ENCODE measurements at regions not wholly inside any gene's neighbourhood (a gene's known extent, or its start where the extent isn't known, plus 50 kb on each side); places are given as distances from the start of the nearest gene placed in this dataset.
"Not testable (repeated sequence)": the region's sequence is repeated elsewhere in the genome, so short reads cannot be mapped to it uniquely, and the experiment has no call there.

DNA sequence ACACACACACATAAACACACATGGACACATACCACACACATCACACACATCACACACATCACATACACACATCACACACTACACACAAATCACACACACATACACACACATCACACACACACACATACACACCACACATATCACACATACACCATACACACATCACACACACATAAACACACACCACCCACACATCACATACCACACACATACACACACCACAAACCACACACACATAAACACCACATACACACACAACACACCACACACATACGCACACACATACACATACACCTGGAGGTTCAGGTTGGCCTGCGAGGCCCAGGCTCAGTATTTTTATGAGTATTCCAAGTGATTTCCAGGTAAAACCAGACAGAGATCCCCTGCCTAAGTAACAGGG lies 279.5 kb downstream of the FOXL1 start:
- TF ChIP-seq, protein P1, sequence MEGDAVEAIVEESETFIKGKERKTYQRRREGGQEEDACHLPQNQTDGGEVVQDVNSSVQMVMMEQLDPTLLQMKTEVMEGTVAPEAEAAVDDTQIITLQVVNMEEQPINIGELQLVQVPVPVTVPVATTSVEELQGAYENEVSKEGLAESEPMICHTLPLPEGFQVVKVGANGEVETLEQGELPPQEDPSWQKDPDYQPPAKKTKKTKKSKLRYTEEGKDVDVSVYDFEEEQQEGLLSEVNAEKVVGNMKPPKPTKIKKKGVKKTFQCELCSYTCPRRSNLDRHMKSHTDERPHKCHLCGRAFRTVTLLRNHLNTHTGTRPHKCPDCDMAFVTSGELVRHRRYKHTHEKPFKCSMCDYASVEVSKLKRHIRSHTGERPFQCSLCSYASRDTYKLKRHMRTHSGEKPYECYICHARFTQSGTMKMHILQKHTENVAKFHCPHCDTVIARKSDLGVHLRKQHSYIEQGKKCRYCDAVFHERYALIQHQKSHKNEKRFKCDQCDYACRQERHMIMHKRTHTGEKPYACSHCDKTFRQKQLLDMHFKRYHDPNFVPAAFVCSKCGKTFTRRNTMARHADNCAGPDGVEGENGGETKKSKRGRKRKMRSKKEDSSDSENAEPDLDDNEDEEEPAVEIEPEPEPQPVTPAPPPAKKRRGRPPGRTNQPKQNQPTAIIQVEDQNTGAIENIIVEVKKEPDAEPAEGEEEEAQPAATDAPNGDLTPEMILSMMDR (IDR thresholded peaks at IDR 0.05; ENCODE audit: unreplicated experiment) = no peak
- Mint-ChIP-seq H3K36me3 (no peaks in the 10 kb centered on the region), H3K4me1 (peaks cover 9% of the 10 kb centered on the region), H3K4me3 (no peak overlapping the region), H3K27me3 (ENCODE audit: low read depth) (no peaks in the 10 kb centered on the region), H3K9me3 (no peaks in the 10 kb centered on the region), H3K27ac (no peak overlapping the region)
- DNase-seq (ENCODE audit: low spot score in 2 of 2, unreplicated experiment in 2 of 2) = no peak

DNA sequence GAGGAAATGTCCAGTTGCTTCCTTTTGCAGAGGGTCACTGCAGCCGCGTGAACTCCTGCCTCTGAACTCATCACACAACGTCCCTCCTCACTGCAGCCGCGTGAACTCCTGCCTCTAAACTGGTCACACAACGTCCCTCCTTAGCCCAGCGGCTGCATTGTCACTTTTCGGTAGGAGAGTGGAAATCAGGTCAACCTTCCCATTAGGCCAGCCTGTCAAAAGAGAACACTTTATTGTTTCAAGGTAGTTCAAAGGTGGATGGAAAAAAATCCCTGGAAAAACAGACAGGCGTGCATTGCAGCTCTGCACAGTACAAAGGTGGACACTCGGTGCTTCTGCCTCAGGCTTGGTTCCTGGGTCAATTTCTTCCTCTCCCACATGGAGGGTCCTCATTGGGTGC lies 280.2 kb downstream of the FOXL1 start:
- H3K4me3 Mint-ChIP-seq = no peak overlapping the region
- no peaks in the 10 kb centered on the region for H3K9me3 Mint-ChIP-seq
- no peak for DNase-seq (ENCODE audit: low spot score in 2 of 2, unreplicated experiment in 2 of 2)
- TF ChIP-seq, protein P1 (IDR thresholded peaks at IDR 0.05; ENCODE audit: unreplicated experiment) = no peak
- H3K4me1 Mint-ChIP-seq = peaks cover 9% of the 10 kb centered on the region
- H3K27ac Mint-ChIP-seq = no peak overlapping the region
- H3K27me3 Mint-ChIP-seq (ENCODE audit: low read depth) = peaks cover 2% of the 10 kb centered on the region
- H3K36me3 Mint-ChIP-seq = no peaks in the 10 kb centered on the region

DNA sequence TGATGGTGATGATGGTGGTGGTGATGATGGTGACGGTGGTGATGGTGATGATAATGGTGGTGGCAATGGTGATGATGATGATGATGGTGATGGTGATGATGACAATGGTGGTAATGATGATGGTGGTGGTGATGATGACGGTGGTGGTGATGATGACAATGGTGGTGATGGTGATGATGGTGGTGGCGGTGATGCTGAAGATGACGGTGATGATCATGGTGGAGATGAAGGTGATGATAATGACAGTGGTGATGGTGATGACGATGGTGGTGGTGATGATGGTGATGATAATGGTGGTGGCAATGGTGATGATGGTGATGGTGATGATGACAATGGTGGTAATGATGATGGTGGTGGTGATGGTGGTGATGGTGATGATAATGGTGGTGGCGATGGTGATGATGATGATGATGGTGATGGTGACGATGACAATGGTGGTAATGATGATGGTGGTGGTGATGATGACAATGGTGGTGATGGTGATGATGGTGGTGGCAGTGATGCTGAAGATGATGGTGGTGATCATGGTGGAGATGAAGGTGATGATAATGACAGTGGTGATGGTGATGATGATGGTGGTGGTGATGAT lies 283.0 kb downstream of the FOXL1 start:
- H3K4me3 Mint-ChIP-seq; H3K4me1 Mint-ChIP-seq; H3K9me3 Mint-ChIP-seq; H3K27ac Mint-ChIP-seq; DNase-seq (ENCODE audit: low spot score in 2 of 2, unreplicated experiment in 2 of 2); H3K36me3 Mint-ChIP-seq; H3K27me3 Mint-ChIP-seq (ENCODE audit: low read depth): not testable (repeated sequence)

DNA sequence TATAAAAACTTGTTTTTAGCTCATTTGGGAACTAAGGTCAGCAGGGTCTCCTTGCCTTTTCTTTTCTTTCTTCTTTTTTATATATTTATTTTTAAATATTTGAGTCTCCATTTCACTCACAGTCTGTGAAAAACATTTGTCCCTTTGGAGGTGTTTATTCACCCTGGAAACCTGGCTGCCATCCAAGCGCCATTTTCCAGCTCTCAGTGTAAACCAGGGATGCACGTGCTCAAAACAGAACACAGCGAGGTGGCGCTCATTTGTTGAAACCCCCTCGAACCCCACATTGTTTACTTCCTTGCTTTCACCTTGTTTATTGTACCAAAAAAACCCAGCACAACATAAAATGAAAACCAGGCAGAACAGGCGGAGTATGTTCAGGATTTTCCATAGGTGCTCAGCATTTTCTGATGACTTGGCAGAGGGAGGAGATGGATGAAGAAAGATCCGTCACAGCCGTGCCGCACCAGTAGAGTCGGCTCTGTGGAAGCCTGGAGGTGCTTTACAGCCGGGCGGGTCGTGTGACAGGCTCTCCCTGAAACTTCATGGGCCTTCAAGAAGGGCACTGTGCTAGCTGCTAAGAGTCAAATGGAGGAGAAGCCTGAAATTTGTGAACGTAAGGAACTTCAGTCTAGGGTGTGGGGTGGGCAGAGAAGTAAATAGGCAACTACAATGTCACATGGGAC lies 284.4 kb downstream of the FOXL1 start:
- DNase-seq (ENCODE audit: low spot score in 2 of 2, unreplicated experiment in 2 of 2) = no peak
- TF ChIP-seq, protein P1 (IDR thresholded peaks at IDR 0.05; ENCODE audit: unreplicated experiment) = no peak
- Mint-ChIP-seq H3K9me3 (peaks cover 3% of the 10 kb centered on the region), H3K4me3 (no peak overlapping the region), H3K27me3 (ENCODE audit: low read depth) (peaks cover 12% of the 10 kb centered on the region), H3K4me1 (peaks cover 7% of the 10 kb centered on the region), H3K27ac (no peak overlapping the region), H3K36me3 (no peaks in the 10 kb centered on the region)

DNA sequence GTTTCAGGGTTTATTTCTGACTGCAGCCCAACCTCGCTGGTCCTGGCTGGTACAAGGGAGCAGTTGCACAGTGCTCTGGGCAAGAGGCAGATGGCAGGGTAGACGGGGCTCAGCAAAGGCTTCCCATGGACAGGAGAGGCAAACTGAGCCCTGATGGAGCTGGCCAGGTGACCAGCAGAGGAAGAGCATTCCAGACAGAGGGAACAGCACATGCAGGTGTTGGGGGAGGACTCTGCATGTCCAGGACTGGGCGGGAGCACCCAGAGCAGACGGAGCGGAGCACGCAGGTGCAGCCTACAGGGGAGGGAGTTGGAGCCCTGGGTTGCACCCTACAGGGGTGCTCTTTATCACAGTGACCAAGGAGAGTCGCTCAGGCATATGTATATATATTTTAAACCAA lies 285.3 kb downstream of the FOXL1 start:
- no peak for DNase-seq (ENCODE audit: low spot score in 2 of 2, unreplicated experiment in 2 of 2)
- TF ChIP-seq, protein P1 (IDR thresholded peaks at IDR 0.05; ENCODE audit: unreplicated experiment) = no peak
- no peaks in the 10 kb centered on the region for H3K36me3 Mint-ChIP-seq
- H3K9me3 Mint-ChIP-seq = peaks cover 3% of the 10 kb centered on the region
- no peak overlapping the region for H3K27ac Mint-ChIP-seq
- H3K27me3 Mint-ChIP-seq (ENCODE audit: low read depth) = peaks cover 16% of the 10 kb centered on the region
- peaks cover 8% of the 10 kb centered on the region for H3K4me1 Mint-ChIP-seq
- no peak overlapping the region for H3K4me3 Mint-ChIP-seq

DNA sequence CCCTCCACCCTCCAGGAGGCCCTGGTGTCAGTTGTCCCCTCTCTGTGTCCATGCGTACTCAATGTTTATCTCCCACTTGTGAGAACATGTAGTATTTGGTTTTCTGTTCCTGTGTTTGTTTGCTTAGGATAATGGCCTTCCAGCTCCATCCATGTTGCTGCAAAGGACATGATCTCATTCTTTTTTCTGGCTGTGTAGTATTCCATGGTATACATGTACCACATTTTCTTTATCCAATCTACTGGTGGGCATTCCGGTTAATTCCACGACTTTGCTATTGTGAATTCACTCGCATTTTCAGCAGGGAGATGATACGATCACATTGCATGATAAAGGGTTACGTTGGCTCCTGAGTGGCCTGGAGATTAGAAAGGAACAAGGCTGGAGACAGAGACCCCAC lies 286.2 kb downstream of the FOXL1 start:
- peaks cover 3% of the 10 kb centered on the region for H3K9me3 Mint-ChIP-seq
- no peak overlapping the region for H3K4me3 Mint-ChIP-seq
- H3K27ac Mint-ChIP-seq = no peak overlapping the region
- H3K36me3 Mint-ChIP-seq = no peaks in the 10 kb centered on the region
- TF ChIP-seq, protein P1 (IDR thresholded peaks at IDR 0.05; ENCODE audit: unreplicated experiment) = no peak
- H3K4me1 Mint-ChIP-seq = peaks cover 14% of the 10 kb centered on the region
- peaks cover 19% of the 10 kb centered on the region for H3K27me3 Mint-ChIP-seq (ENCODE audit: low read depth)
- no peak for DNase-seq (ENCODE audit: low spot score in 2 of 2, unreplicated experiment in 2 of 2)
